OCI-LY7 (cell line): ENCODE measurements at regions not wholly inside any gene's neighbourhood (a gene's known extent, or its start where the extent isn't known, plus 50 kb on each side); places are given as distances from the start of the nearest gene placed in this dataset.

ENCODE experiments used
- CTCF ChIP-seq: fragments of 200-600 bp; sonication (generic); conservative IDR thresholded peaks from 2 replicates; pipeline ENCODE4 v1.5.1; 2014; ENCODE audit warnings: mild to moderate bottlenecking, antibody characterized with exemption, low read length, moderate library complexity, mixed read lengths
- EZH2phosphoT487 ChIP-seq: fragments of 200-600 bp; sonication (generic); IDR thresholded peaks from 2 replicates; pipeline ENCODE4 v1.6.1; 2018; ENCODE audit warnings: low read depth, borderline replicate concordance, mild to moderate bottlenecking, mixed run types, antibody characterized with exemption, low read length, moderate library complexity, mixed read lengths

DNA sequence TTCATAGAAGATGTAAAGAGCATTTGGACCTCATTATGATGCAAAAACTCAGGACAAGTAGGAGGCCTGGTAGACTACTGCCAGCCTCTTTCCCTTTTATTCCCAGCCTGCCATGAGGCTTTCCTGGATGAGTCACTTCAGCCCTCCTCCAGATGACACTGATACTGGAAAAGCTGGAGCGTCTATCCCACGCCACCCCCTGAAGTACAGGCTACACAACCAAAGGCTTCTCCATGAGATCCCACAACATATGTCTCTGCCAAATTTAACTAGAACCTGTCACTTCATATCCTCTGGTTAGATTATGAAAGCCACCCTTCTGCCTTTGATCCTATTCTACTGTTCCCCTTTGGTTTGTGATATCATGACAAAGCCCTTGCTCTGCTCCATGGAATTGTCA is 56.1 kb upstream of the CPNE4 start:
- TF ChIP-seq CTCF (no peak), EZH2phosphoT487 (no peak)
